ENCODE measurements at regions not wholly inside any gene's neighbourhood (a gene's known extent, or its start where the extent isn't known, plus 50 kb on each side); places are given as distances from the start of the nearest gene placed in this dataset.

- TF ChIP-seq CTCF (IDR thresholded peaks at IDR 0.05; ENCODE audit: low read depth, low read length) (no peak), MYC (IDR thresholded peaks at IDR 0.05; ENCODE audit: low read depth, low read length) (no peak), POLR2A (IDR thresholded peaks at IDR 0.05; ENCODE audit: extremely low read depth, insufficient read length) (no peak)
Measured at GRCh38 chr11:31960126-31960525, 130.7 kb upstream of the RCN1 start.

All from NB4 (cell line).